ENCODE measurements at regions not wholly inside any gene's neighbourhood (a gene's known extent, or its start where the extent isn't known, plus 50 kb on each side); places are given as distances from the start of the nearest gene placed in this dataset.
"Not testable (repeated sequence)": the region's sequence is repeated elsewhere in the genome, so short reads cannot be mapped to it uniquely, and the experiment has no call there.

GRCh38 chr7:32206987-32207386, 136.8 kb upstream of the PDE1C start:
- no peak overlapping the region for H3K27ac ChIP-seq (ENCODE audit: low read depth, low read length)
- H3K27me3 ChIP-seq (ENCODE audit: control insufficient read depth in 5 of 5, insufficient read depth in 4 of 5, low read length in 5 of 5) = peaks cover 0 to 8% (median 4%) of the 10 kb centered on the region in 5 donors
- H3K36me3 ChIP-seq (ENCODE audit: control insufficient read depth in 5 of 5, insufficient read depth in 5 of 5, low read length in 5 of 5) = no peaks in the 10 kb centered on the region
- no peak overlapping the region for H3K4me3 ChIP-seq (ENCODE audit: low read depth in 1 of 5, low read length in 5 of 5)
- H3K9me3 ChIP-seq (ENCODE audit: control insufficient read depth in 5 of 5, low read length in 5 of 5) = no peaks in the 10 kb centered on the region
- no peak overlapping the region for H3K9ac ChIP-seq (ENCODE audit: low read length in 5 of 5)
- no peaks in the 10 kb centered on the region for H3K4me1 ChIP-seq (ENCODE audit: control insufficient read depth in 5 of 5, insufficient read depth in 5 of 5, low read length in 5 of 5)

GRCh38 chr7:32206488-32206887, 136.3 kb upstream of the PDE1C start:
- Histone ChIP-seq H3K36me3 (ENCODE audit: control insufficient read depth in 5 of 5, insufficient read depth in 5 of 5, low read length in 5 of 5) (no peaks in the 10 kb centered on the region), H3K27me3 (ENCODE audit: control insufficient read depth in 5 of 5, insufficient read depth in 4 of 5, low read length in 5 of 5) (peaks cover 0 to 8% (median 4%) of the 10 kb centered on the region in 5 donors), H3K4me3 (ENCODE audit: low read depth in 1 of 5, low read length in 5 of 5) (no peak overlapping the region), H3K9me3 (ENCODE audit: control insufficient read depth in 5 of 5, low read length in 5 of 5) (no peaks in the 10 kb centered on the region), H3K9ac (ENCODE audit: low read length in 5 of 5) (no peak overlapping the region), H3K27ac (ENCODE audit: low read depth, low read length) (no peak overlapping the region), H3K4me1 (ENCODE audit: control insufficient read depth in 5 of 5, insufficient read depth in 5 of 5, low read length in 5 of 5) (no peaks in the 10 kb centered on the region)

DNA sequence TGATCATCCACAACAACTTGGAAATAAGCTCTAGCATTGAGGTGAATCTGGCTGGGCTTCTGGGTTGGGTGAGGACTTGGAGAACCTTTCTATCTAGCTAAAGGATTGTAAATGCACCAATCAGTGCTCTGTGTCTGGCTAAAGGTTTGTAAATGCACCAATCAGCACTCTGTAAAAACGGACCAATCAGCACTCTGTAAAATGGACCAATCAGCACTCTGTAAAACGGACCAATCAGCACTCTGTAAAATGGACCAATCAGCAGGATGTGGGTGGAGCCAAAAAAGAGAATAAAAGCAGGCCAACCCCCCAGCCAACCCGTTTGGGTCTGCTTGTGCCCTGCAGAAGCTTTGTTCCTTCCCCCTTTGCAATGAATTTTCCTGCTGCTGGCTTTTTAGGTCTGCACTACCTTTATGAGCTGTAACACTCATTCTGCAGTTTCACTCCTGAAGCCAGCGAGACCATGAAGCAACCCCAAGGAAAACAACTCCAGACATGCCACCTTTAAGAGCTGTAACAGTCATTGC, 135.2 kb upstream of the PDE1C start:
- H3K27me3 ChIP-seq (ENCODE audit: control insufficient read depth in 5 of 5, insufficient read depth in 4 of 5, low read length in 5 of 5); H3K9me3 ChIP-seq (ENCODE audit: control insufficient read depth in 5 of 5, low read length in 5 of 5); H3K36me3 ChIP-seq (ENCODE audit: control insufficient read depth in 5 of 5, insufficient read depth in 5 of 5, low read length in 5 of 5); H3K27ac ChIP-seq (ENCODE audit: low read depth, low read length); H3K9ac ChIP-seq (ENCODE audit: low read length in 5 of 5); H3K4me1 ChIP-seq (ENCODE audit: control insufficient read depth in 5 of 5, insufficient read depth in 5 of 5, low read length in 5 of 5); H3K4me3 ChIP-seq (ENCODE audit: low read depth in 1 of 5, low read length in 5 of 5): not testable (repeated sequence)

- Histone ChIP-seq H3K9ac (ENCODE audit: low read length in 5 of 5) (no peak overlapping the region), H3K27me3 (ENCODE audit: control insufficient read depth in 5 of 5, insufficient read depth in 4 of 5, low read length in 5 of 5) (peaks cover 0 to 8% (median 4%) of the 10 kb centered on the region in 5 donors), H3K4me1 (ENCODE audit: control insufficient read depth in 5 of 5, insufficient read depth in 5 of 5, low read length in 5 of 5) (no peaks in the 10 kb centered on the region), H3K9me3 (ENCODE audit: control insufficient read depth in 5 of 5, low read length in 5 of 5) (no peaks in the 10 kb centered on the region), H3K36me3 (ENCODE audit: control insufficient read depth in 5 of 5, insufficient read depth in 5 of 5, low read length in 5 of 5) (no peaks in the 10 kb centered on the region), H3K4me3 (ENCODE audit: low read depth in 1 of 5, low read length in 5 of 5) (peak overlapping the region in 4 of 5 donors; percentile 14 to 60 (median 36)), H3K27ac (ENCODE audit: low read depth, low read length) (no peak overlapping the region)
These were observed 134.3 kb upstream of the PDE1C start for GRCh38 chr7:32204361-32205018.

DNA sequence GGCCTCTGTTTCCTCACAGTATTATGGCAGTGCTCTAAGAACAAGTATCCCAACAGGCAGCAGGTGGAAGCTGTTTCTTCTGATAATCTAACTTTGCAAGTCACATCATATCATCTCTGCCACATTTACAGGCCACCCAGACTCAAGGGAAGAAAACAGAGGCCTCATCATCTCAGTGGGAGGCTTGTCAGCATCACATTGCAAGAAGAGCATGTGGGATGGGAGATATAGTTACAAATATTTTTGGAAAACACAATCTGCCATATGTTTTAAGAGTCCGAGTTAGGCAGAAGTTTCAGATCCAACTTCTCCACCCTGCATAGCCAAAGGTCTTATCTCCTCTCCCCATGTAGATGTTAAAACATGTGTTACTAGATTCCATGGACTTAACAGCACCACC, 130.4 kb upstream of the PDE1C start:
- H3K9me3 ChIP-seq (ENCODE audit: control insufficient read depth in 5 of 5, low read length in 5 of 5) = peaks cover 0 to 4% (median 0%) of the 10 kb centered on the region in 5 donors
- H3K9ac ChIP-seq (ENCODE audit: low read length in 5 of 5) = no peak overlapping the region

DNA sequence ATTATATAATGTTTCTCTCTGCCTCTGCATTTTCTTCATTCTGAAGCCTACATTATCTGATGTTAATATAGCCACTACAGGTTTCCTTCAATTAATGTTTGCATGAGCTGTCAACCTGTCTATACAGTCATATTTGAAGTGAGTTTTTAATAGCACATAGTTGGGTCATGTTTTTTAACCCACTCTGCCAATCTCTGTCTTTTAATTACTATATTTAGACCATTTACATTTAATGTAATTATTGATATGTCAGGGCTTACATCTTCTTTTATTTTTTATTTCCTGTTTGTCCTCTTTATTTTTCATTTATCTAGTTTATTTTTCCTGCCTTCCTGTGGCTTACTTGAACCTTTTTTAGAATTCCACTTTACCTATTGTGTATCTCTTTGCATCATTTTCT, 124.3 kb upstream of the PDE1C start:
- no peaks in the 10 kb centered on the region for H3K27me3 ChIP-seq (ENCODE audit: control insufficient read depth in 5 of 5, insufficient read depth in 4 of 5, low read length in 5 of 5)
- H3K4me1 ChIP-seq (ENCODE audit: control insufficient read depth in 5 of 5, insufficient read depth in 5 of 5, low read length in 5 of 5) = no peaks in the 10 kb centered on the region
- H3K36me3 ChIP-seq (ENCODE audit: control insufficient read depth in 5 of 5, insufficient read depth in 5 of 5, low read length in 5 of 5) = no peaks in the 10 kb centered on the region
- peaks cover 3 to 17% (median 12%) of the 10 kb centered on the region in 5 donors for H3K9me3 ChIP-seq (ENCODE audit: control insufficient read depth in 5 of 5, low read length in 5 of 5)
- no peak overlapping the region for H3K4me3 ChIP-seq (ENCODE audit: low read depth in 1 of 5, low read length in 5 of 5)
- H3K9ac ChIP-seq (ENCODE audit: low read length in 5 of 5) = no peak overlapping the region
- H3K27ac ChIP-seq (ENCODE audit: low read depth, low read length) = no peak overlapping the region

More for the DNA sequence above, 130.4 kb upstream of the PDE1C start:
- no peaks in the 10 kb centered on the region for H3K36me3 ChIP-seq (ENCODE audit: control insufficient read depth in 5 of 5, insufficient read depth in 5 of 5, low read length in 5 of 5)
- no peaks in the 10 kb centered on the region for H3K27me3 ChIP-seq (ENCODE audit: control insufficient read depth in 5 of 5, insufficient read depth in 4 of 5, low read length in 5 of 5)
- no peaks in the 10 kb centered on the region for H3K4me1 ChIP-seq (ENCODE audit: control insufficient read depth in 5 of 5, insufficient read depth in 5 of 5, low read length in 5 of 5)
- H3K27ac ChIP-seq (ENCODE audit: low read depth, low read length) = no peak overlapping the region
- no peak overlapping the region for H3K4me3 ChIP-seq (ENCODE audit: low read depth in 1 of 5, low read length in 5 of 5)

GRCh38 chr7:32191305-32191704, 121.1 kb upstream of the PDE1C start:
- Histone ChIP-seq H3K27me3 (ENCODE audit: control insufficient read depth in 5 of 5, insufficient read depth in 4 of 5, low read length in 5 of 5) (no peaks in the 10 kb centered on the region), H3K9ac (ENCODE audit: low read length in 5 of 5) (no peak overlapping the region), H3K36me3 (ENCODE audit: control insufficient read depth in 5 of 5, insufficient read depth in 5 of 5, low read length in 5 of 5) (no peaks in the 10 kb centered on the region), H3K27ac (ENCODE audit: low read depth, low read length) (no peak overlapping the region), H3K4me3 (ENCODE audit: low read depth in 1 of 5, low read length in 5 of 5) (no peak overlapping the region), H3K4me1 (ENCODE audit: control insufficient read depth in 5 of 5, insufficient read depth in 5 of 5, low read length in 5 of 5) (no peaks in the 10 kb centered on the region), H3K9me3 (ENCODE audit: control insufficient read depth in 5 of 5, low read length in 5 of 5) (peaks cover 3 to 17% (median 12%) of the 10 kb centered on the region in 5 donors)

DNA sequence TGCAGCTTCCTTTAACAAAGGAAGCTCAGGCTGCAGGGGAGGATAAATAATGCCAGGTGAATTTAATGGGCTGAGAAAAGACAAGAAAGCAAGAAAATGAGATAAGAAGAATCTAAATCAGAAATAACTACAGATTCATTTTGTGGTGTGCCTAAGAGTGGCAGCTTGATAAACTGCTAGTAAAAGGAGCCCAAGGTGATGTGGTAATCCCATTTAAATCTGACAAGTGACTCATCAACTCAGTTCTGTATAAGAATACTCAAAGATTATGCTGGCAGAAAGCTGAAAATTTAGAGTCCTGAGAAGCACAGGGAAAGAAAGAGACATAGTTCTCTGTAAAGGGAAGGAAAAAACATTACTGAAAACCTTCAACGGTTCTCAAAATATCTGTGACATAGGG, 109.4 kb upstream of the PDE1C start:
- Histone ChIP-seq H3K9me3 (ENCODE audit: control insufficient read depth in 5 of 5, low read length in 5 of 5) (no peaks in the 10 kb centered on the region), H3K36me3 (ENCODE audit: control insufficient read depth in 5 of 5, insufficient read depth in 5 of 5, low read length in 5 of 5) (no peaks in the 10 kb centered on the region), H3K9ac (ENCODE audit: low read length in 5 of 5) (no peak overlapping the region), H3K4me3 (ENCODE audit: low read depth in 1 of 5, low read length in 5 of 5) (no peak overlapping the region), H3K27me3 (ENCODE audit: control insufficient read depth in 5 of 5, insufficient read depth in 4 of 5, low read length in 5 of 5) (no peaks in the 10 kb centered on the region), H3K4me1 (ENCODE audit: control insufficient read depth in 5 of 5, insufficient read depth in 5 of 5, low read length in 5 of 5) (no peaks in the 10 kb centered on the region), H3K27ac (ENCODE audit: low read depth, low read length) (no peak overlapping the region)

- Histone ChIP-seq H3K27ac (ENCODE audit: low read depth, low read length) (no peak overlapping the region), H3K27me3 (ENCODE audit: control insufficient read depth in 5 of 5, insufficient read depth in 4 of 5, low read length in 5 of 5) (no peaks in the 10 kb centered on the region), H3K9me3 (ENCODE audit: control insufficient read depth in 5 of 5, low read length in 5 of 5) (no peaks in the 10 kb centered on the region), H3K4me1 (ENCODE audit: control insufficient read depth in 5 of 5, insufficient read depth in 5 of 5, low read length in 5 of 5) (no peaks in the 10 kb centered on the region), H3K36me3 (ENCODE audit: control insufficient read depth in 5 of 5, insufficient read depth in 5 of 5, low read length in 5 of 5) (no peaks in the 10 kb centered on the region), H3K9ac (ENCODE audit: low read length in 5 of 5) (no peak overlapping the region), H3K4me3 (ENCODE audit: low read depth in 1 of 5, low read length in 5 of 5) (no peak overlapping the region)
These were observed 108.6 kb upstream of the PDE1C start for GRCh38 chr7:32178677-32179366.

- H3K27me3 ChIP-seq (ENCODE audit: control insufficient read depth in 5 of 5, insufficient read depth in 4 of 5, low read length in 5 of 5) = no peaks in the 10 kb centered on the region
- no peaks in the 10 kb centered on the region for H3K9me3 ChIP-seq (ENCODE audit: control insufficient read depth in 5 of 5, low read length in 5 of 5)
- H3K9ac ChIP-seq (ENCODE audit: low read length in 5 of 5) = no peak overlapping the region
- no peaks in the 10 kb centered on the region for H3K4me1 ChIP-seq (ENCODE audit: control insufficient read depth in 5 of 5, insufficient read depth in 5 of 5, low read length in 5 of 5)
- no peak overlapping the region for H3K4me3 ChIP-seq (ENCODE audit: low read depth in 1 of 5, low read length in 5 of 5)
- no peak overlapping the region for H3K27ac ChIP-seq (ENCODE audit: low read depth, low read length)
- H3K36me3 ChIP-seq (ENCODE audit: control insufficient read depth in 5 of 5, insufficient read depth in 5 of 5, low read length in 5 of 5) = no peaks in the 10 kb centered on the region
These were observed 107.0 kb upstream of the PDE1C start for GRCh38 chr7:32177232-32177631.
